ENCODE measurements at regions not wholly inside any gene's neighbourhood (a gene's known extent, or its start where the extent isn't known, plus 50 kb on each side); places are given as distances from the start of the nearest gene placed in this dataset.
A peak's percentile ranks its signal among the peaks of the same experiment; 100 is the strongest.

GRCh38 chr13:48161530-48162179 is 66.8 kb upstream of the MED4 start (continued):
- no peak for TF ChIP-seq RUNX1 (IDR thresholded peaks at IDR 0.05; ENCODE audit: low read depth)
- TF ChIP-seq KLF13 (tag; IDR thresholded peaks at IDR 0.05; ENCODE audit: borderline replicate concordance, low read depth): no peak
- no peak for TF ChIP-seq ZEB2 (IDR thresholded peaks at IDR 0.05)
- no peak for TF ChIP-seq E2F6 (IDR thresholded peaks at IDR 0.05; ENCODE audit: borderline replicate concordance in 1 of 2, extremely low read depth in 1 of 2, insufficient read depth in 1 of 2, insufficient read length in 1 of 2, low read depth in 1 of 2, low read length in 1 of 2, poor library complexity in 1 of 2, severe bottlenecking in 1 of 2)
- no peak for TF ChIP-seq PATZ1 (CRISPR knock-in tag; IDR thresholded peaks at IDR 0.05; ENCODE audit: borderline replicate concordance)
- no peak for TF ChIP-seq CBX8 (IDR thresholded peaks at IDR 0.05; ENCODE audit: borderline replicate concordance, extremely low read depth, low read depth, low read length, poor library complexity, severe bottlenecking)
- TF ChIP-seq SOX6 (IDR thresholded peaks at IDR 0.05): peak; percentile 81
- TF ChIP-seq ZNF408 (CRISPR knock-in tag; IDR thresholded peaks at IDR 0.05; ENCODE audit: low read depth): no peak
- no peak for TF ChIP-seq PYGO2 (tag; IDR thresholded peaks at IDR 0.05)
- peak; percentile 54; the same call in 1 of the 2 replicates for TF ChIP-seq SMAD4 (CRISPR knock-in tag; conservative IDR thresholded peaks at IDR 0.05)
- no peak for TF ChIP-seq ZHX1 (conservative IDR thresholded peaks at IDR 0.05; ENCODE audit: low read length)
- no peak for TF ChIP-seq CTCF (IDR thresholded peaks at IDR 0.05 in 2 of 3, conservative IDR thresholded peaks at IDR 0.05 in 1 of 3; ENCODE audit: insufficient read depth in 2 of 3, low read depth in 1 of 3, low read length in 3 of 3)
- no peak for TF ChIP-seq ZKSCAN1 (IDR thresholded peaks at IDR 0.05; ENCODE audit: low read depth, low read length)
- no peak for TF ChIP-seq RNF219 (CRISPR knock-in tag; IDR thresholded peaks at IDR 0.05)
- TF ChIP-seq EP400 (IDR thresholded peaks at IDR 0.05): no peak
